Right atrium auricular region (tissue), 2 donors: ENCODE measurements at regions not wholly inside any gene's neighbourhood (a gene's known extent, or its start where the extent isn't known, plus 50 kb on each side); places are given as distances from the start of the nearest gene placed in this dataset.

Experiments used
- DNase-seq: peaks from one replicate; pipeline ENCODE4 v3.0.0-alpha.2; 2019; ENCODE audit warnings: low spot score
- H3K27ac ChIP-seq, 2 donors: fragments of 200-600 bp; sonication (generic); 1 replicate in 1 of 2; 2 replicates in 1 of 2; pipeline ENCODE4 v1.5.1; 2016 to 2019
- H3K27me3 ChIP-seq, 2 donors: fragments of 200-600 bp; sonication (generic); one replicate each; pipeline versions ENCODE4 v1.5.1 to v1.6.0; 2017 to 2019
- H3K36me3 ChIP-seq: fragments of 200-600 bp; sonication (generic); one replicate; pipeline ENCODE4 v1.5.1; 2016
- H3K4me1 ChIP-seq, 2 donors: fragments of 200-600 bp; sonication (generic); one replicate each; pipeline versions ENCODE4 v1.5.1 to v1.6.0; 2017 to 2019
- H3K4me3 ChIP-seq, 2 donors: fragments of 200-600 bp; sonication (generic); 1 replicate in 1 of 2; 2 replicates in 1 of 2; pipeline ENCODE4 v1.5.1; 2017 to 2019; ENCODE audit warnings: mild to moderate bottlenecking in 1 of 2, moderate library complexity in 1 of 2
- H3K9me3 ChIP-seq, 2 donors: fragments of 200-600 bp; sonication (generic); one replicate each; pipeline ENCODE4 v1.5.1; 2019
- TF ChIP-seq, protein P1 (sequence below), 2 donors: fragments of 200-600 bp; sonication (generic); IDR thresholded peaks; one replicate each; pipeline ENCODE4 v1.5.1; 2019; ENCODE audit warnings: antibody characterized with exemption in 2 of 2

DNA sequence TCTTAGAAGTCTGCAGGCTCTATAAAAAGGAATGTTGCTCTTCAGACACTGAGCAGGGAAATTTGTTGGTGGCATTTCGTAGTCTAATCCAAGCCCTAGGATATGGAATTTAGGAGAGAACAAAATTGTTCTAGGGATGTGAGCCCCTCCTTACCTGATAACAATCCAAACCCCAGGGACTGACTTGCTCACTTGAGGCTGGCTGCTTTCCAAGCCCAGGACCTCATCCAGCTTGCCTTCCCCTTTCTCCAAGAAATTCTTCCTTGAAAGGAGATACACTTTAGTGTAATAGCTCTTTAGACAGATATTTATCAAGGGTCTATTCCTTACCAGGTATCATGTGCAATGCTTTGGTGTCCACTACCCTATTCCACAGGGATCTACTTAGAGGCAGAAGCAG lies 279.8 kb downstream of the C1D start:
- no peak for DNase-seq
- H3K27me3 ChIP-seq: no peaks in the 10 kb centered on the region
- no peaks in the 10 kb centered on the region for H3K4me1 ChIP-seq
- TF ChIP-seq, protein P1, sequence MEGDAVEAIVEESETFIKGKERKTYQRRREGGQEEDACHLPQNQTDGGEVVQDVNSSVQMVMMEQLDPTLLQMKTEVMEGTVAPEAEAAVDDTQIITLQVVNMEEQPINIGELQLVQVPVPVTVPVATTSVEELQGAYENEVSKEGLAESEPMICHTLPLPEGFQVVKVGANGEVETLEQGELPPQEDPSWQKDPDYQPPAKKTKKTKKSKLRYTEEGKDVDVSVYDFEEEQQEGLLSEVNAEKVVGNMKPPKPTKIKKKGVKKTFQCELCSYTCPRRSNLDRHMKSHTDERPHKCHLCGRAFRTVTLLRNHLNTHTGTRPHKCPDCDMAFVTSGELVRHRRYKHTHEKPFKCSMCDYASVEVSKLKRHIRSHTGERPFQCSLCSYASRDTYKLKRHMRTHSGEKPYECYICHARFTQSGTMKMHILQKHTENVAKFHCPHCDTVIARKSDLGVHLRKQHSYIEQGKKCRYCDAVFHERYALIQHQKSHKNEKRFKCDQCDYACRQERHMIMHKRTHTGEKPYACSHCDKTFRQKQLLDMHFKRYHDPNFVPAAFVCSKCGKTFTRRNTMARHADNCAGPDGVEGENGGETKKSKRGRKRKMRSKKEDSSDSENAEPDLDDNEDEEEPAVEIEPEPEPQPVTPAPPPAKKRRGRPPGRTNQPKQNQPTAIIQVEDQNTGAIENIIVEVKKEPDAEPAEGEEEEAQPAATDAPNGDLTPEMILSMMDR (IDR thresholded peaks at IDR 0.05): no peak
- no peak overlapping the region for H3K4me3 ChIP-seq
- no peaks in the 10 kb centered on the region for H3K9me3 ChIP-seq
- H3K36me3 ChIP-seq: no peaks in the 10 kb centered on the region
- H3K27ac ChIP-seq: no peak overlapping the region

DNA sequence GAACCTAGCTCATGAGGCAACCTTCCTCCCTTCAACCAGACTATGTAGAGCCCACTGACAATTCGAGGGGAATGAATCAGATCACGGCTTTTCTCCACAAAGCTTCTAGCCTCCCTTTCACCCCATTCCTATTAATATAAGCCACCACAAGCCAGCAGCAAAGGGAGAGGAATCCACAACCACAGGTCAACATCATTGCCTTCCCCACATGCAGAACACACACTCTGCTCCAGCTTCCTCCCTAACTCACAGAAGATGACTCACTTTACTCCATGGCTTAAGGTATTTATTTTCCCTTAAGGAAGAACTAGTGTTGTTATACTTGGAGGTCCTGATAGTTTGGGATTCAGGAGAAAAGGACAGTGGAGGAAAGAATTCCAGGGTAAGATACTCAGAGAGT lies 272.2 kb downstream of the C1D start:
- no peaks in the 10 kb centered on the region for H3K4me1 ChIP-seq
- TF ChIP-seq, protein P1 (IDR thresholded peaks at IDR 0.05): no peak
- no peaks in the 10 kb centered on the region for H3K27me3 ChIP-seq
- no peak overlapping the region for H3K27ac ChIP-seq
- no peak overlapping the region for H3K4me3 ChIP-seq
- no peaks in the 10 kb centered on the region for H3K9me3 ChIP-seq
- H3K36me3 ChIP-seq: no peaks in the 10 kb centered on the region
- DNase-seq: no peak

- Histone ChIP-seq H3K4me1 (no peaks in the 10 kb centered on the region), H3K4me3 (no peak overlapping the region), H3K27me3 (no peaks in the 10 kb centered on the region), H3K9me3 (no peaks in the 10 kb centered on the region), H3K36me3 (no peaks in the 10 kb centered on the region), H3K27ac (no peak overlapping the region)
- no peak for DNase-seq
- TF ChIP-seq, protein P1 (IDR thresholded peaks at IDR 0.05): no peak
Measured at GRCh38 chr2:67792191-67792590, 270.6 kb downstream of the C1D start.

DNA sequence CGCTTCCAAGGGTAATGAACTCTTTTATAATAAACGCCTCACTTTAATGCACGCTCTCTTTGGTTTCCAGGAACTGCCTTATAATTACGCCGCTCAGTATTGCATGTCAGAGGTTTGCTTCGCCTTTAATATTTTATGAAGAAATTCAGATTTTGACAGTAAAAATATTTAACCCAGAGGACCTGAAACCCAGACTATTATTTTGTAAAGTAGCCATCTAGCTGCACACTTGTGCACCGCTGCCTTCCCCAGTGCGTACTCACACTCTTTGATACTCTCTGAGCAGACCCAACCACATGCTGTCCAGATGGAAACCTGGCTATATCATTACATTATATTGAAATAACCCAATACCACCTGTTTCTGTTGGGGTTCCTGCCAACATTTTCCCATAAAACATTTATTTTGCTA lies 270.1 kb downstream of the C1D start:
- Histone ChIP-seq H3K4me3 (no peak overlapping the region), H3K9me3 (no peaks in the 10 kb centered on the region), H3K27me3 (no peaks in the 10 kb centered on the region), H3K27ac (no peak overlapping the region), H3K4me1 (no peaks in the 10 kb centered on the region), H3K36me3 (no peaks in the 10 kb centered on the region)
- TF ChIP-seq, protein P1 (IDR thresholded peaks at IDR 0.05): no peak
- no peak for DNase-seq

- peaks cover 0 to 4% of the 10 kb centered on the region in 2 donors for H3K4me1 ChIP-seq
- H3K9me3 ChIP-seq: no peaks in the 10 kb centered on the region
- no peak overlapping the region for H3K4me3 ChIP-seq
- H3K27ac ChIP-seq: no peak overlapping the region
- no peaks in the 10 kb centered on the region for H3K36me3 ChIP-seq
- H3K27me3 ChIP-seq: no peaks in the 10 kb centered on the region
- TF ChIP-seq, protein P1 (IDR thresholded peaks at IDR 0.05): no peak
- no peak for DNase-seq
Measured at GRCh38 chr2:67797801-67798540, 264.8 kb downstream of the C1D start.
